ENCODE measurements at regions not wholly inside any gene's neighbourhood (a gene's known extent, or its start where the extent isn't known, plus 50 kb on each side); places are given as distances from the start of the nearest gene placed in this dataset.
A peak's percentile ranks its signal among the peaks of the same experiment; 100 is the strongest.
"Not testable (repeated sequence)": the region's sequence is repeated elsewhere in the genome, so short reads cannot be mapped to it uniquely, and the experiment has no call there.

DNA sequence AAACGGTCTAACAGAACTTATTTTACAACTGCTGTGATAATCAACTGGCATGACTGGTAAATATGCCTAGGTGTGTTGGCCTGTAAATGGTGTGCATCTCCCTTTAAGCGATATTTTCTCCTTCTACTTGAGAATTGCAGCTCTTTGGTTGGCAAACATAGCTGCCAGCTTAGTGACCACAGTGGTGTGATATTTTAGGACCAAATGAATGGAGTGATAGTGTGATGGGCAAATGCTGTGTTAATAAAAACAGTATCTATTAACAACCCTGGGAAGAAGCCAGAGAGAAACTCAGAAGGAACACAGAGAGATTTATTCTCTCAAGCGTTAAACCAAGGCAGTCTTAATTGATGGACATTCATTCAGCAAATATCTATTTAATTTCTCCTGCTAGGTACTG is 278.4 kb downstream of the AACS start:
- intact Hi-C loops (cut with DNase I) = loop anchor here (10.0 kb wide), 1 partner anchor 111 kb away; no protein-coding TSS in a partner anchor
- DNase-seq = no peak

DNA sequence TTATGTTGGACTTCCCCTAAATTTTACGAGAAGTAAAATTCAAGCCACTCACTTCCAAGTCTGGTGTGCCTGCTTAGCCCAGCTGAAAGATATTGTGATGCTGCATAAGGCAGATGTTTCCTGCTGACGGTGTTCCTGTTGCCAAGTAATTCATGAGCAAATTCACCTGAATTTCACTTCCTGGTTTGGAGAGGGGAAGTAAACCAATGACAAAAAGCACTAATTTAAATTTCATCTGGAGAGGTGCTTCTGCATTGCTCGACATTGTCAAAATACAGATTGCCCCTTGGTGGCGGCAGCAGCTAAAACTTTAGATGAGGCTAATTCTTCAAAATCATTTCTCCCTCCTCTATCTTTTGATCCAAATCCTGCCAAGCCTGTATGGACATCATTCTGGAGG is 281.1 kb downstream of the AACS start:
- intact Hi-C loops (cut with DNase I) = loop anchor here (10.0 kb wide), 1 partner anchor 108 kb away; no protein-coding TSS in a partner anchor
- peak in 6 of 10 donors; percentile 35 to 89 (median 44) for DNase-seq

GRCh38 chr12:125351788-125352187 is 286.6 kb downstream of the AACS start:
- no peak for DNase-seq

GRCh38 chr12:125353002-125353401 is 287.8 kb downstream of the AACS start:
- intact Hi-C loops (cut with DNase I); DNase-seq: not testable (repeated sequence)

More at GRCh38 chr12:125351788-125352187, 286.6 kb downstream of the AACS start:
- intact Hi-C loops (cut with DNase I) = no loop called here

- DNase-seq = no peak
- intact Hi-C loops (cut with DNase I) = no loop called here
These were observed 288.6 kb downstream of the AACS start for GRCh38 chr12:125353871-125354270.

DNA sequence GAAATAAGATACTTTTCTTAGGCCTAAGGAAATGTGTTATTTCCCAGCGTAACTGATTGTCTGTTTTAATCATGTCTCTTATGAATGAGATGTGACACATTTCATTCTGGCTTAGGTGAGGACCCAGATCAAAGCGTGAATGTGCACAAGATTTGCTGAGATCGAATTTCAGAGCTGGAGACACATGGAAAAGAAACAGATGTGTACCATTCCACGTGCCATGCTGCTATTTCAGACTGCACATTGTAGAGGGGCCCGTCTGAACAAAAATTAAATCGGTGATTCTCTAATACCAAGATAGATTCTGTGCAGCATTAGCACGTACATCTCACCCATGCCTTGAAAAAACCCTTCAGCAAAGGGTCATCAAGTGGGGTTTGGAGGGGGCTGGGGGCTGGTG is 290.4 kb downstream of the AACS start:
- no peak for DNase-seq
- intact Hi-C loops (cut with DNase I) = no loop called here

GRCh38 chr12:125356111-125356510 is 290.9 kb downstream of the AACS start:
- intact Hi-C loops (cut with DNase I) = no loop called here
- DNase-seq = no peak

DNA sequence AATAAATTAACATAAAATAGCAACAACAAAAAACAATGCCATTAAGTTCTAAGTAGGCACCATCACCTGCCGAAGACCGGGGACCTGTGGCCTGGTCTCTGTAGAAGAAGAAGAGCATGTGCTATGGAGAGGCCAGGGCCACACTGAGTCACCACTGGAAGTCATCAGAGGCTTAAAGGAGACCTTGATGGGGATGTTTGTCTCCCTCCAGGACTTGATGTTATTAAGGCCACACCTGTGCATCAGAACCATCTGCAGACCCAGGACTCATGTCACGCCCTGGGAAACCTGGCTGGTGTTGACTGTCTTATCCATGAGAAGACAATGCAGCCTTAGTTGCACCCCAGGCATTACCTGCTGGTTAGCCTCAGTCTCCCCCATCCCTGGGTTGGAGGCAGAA is 292.3 kb downstream of the AACS start:
- intact Hi-C loops (cut with DNase I) = no loop called here
- DNase-seq = no peak

DNA sequence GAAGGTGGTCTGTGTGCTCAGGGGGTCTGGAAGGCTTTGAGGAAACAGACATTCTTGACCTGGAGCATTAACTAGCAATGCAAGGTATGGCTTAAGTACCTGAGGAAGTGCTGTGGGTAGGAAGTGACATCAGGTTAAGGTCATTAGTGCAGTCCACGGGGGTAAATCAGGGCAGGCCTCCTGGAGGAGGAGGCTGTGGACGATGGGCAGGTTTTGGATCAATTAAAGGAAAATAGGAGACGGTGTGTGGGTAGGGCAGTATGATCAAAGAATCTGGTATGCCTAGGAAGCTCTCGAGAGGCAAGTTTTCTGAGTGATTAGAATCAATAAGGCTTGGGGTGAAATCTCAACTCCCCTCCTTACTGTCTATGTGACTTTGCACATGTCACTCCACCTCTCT is 295.3 kb downstream of the AACS start:
- no peak for DNase-seq

GRCh38 chr12:125371033-125371432 is 305.8 kb downstream of the AACS start:
- intact Hi-C loops (cut with DNase I) = no loop called here
- no peak for DNase-seq

More for the DNA sequence above, 295.3 kb downstream of the AACS start:
- intact Hi-C loops (cut with DNase I) = no loop called here

DNA sequence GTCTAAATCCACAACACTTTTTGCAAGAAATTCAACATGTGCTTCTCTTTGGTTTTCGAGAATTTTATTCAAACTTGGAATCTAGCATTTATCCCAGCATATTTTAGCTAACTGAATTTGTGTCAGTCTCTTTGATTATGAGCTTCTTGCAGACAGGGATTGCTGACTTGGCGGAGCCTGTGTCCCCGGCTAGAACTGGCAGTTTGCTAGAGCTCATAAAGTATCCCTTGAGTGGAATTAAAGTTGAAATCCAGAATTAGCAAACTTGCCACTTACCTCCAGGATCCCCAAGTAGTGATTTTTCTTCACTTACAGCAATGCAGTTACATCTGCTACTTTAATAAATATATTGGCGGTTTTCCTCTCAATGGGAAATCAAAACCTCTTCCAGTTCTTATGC is 306.9 kb downstream of the AACS start:
- intact Hi-C loops (cut with DNase I) = no loop called here
- peak in 1 of 10 donors; percentile 88 for DNase-seq

- DNase-seq = no peak
- intact Hi-C loops (cut with DNase I) = no loop called here
These were observed 308.1 kb downstream of the AACS start for GRCh38 chr12:125373375-125373774.

- DNase-seq = no peak
These were observed 311.2 kb downstream of the AACS start for GRCh38 chr12:125376422-125376821.

DNA sequence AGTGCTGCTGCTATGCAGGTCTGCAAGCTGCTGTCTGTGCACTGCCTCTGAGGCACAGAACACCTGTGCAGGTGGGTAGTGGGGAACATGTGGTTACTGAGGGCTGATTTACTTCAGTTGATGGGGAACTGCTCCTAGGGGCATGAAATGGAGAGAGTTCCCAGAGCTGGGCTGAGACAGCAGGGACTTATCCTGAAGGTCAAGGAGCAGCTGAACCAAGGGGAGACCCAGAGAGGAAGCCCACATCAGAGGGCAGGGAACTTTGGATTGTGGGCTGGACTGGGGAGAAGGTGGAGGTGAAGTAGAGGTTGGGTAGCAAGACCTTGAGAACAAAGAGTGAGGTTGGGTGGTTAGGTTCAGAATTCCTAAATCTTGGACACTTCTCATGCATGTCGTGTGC is 311.9 kb downstream of the AACS start:
- intact Hi-C loops (cut with DNase I) = no loop called here
- DNase-seq = no peak

More at GRCh38 chr12:125376422-125376821, 311.2 kb downstream of the AACS start:
- intact Hi-C loops (cut with DNase I) = no loop called here

DNA sequence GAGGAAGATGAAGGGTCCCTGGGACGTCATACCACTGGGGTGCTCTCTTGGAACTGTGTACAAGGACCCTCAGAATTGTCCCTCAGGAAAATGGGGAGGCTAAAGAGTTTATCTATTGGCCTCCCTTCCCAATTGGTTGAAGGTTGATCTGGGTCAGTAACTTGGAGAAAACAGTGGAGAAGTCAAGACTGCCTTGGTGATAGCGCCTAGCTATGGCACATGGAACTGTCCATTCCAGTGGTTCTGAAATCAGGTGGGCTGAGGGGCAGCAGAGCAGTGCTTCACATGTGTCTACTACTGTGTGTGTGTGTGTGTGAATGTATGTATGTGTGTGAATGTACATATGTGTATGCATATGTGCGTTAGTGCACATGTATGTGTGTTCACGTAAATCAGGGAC is 316.1 kb downstream of the AACS start:
- DNase-seq = no peak
- intact Hi-C loops (cut with DNase I) = no loop called here

DNA sequence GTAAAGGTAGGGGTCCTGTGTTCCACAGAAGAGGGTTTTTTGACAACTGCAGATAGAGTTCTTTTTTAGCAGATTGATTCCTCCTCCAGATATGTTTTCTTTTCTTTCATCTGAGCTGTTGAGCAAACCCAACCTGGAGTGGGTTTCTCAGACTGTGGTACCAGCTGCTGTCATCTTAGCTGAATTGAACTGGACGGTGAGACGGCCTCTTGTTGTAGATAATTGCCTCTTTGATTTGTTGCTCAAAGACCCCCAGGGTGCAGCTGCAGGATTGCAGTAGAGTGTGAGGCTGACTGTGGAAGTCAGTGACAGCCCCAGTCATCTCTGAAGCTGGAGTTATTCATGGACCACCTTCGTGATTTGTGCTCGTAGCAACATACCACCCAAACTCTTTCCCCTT is 317.7 kb downstream of the AACS start:
- DNase-seq = no peak
- intact Hi-C loops (cut with DNase I) = no loop called here

DNA sequence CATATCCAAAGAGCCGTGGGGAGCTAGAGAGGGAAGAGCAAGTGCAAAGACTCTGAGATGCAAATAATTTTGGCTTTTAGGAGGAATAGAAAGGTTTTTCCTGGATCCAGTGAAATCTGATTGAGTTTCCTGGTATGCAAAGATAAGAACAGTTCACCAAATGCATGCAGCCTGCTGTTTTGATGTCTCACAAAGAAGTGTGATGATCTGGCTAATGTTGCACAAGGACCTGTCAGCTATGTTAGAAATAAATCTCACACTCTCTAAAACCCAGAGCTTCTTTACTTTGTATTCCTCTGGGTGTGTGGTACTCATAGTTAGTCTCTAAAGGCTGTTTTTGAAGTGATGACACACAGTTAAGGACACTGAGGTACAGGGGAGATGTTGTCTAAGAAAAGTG is 321.4 kb downstream of the AACS start:
- no peak for DNase-seq
- intact Hi-C loops (cut with DNase I) = no loop called here

GRCh38 chr12:125387206-125387605 is 322.0 kb downstream of the AACS start:
- DNase-seq = no peak
- intact Hi-C loops (cut with DNase I) = no loop called here

GRCh38 chr12:125389061-125389697 is 323.9 kb downstream of the AACS start:
- no peak for DNase-seq
- intact Hi-C loops (cut with DNase I) = no loop called here

DNA sequence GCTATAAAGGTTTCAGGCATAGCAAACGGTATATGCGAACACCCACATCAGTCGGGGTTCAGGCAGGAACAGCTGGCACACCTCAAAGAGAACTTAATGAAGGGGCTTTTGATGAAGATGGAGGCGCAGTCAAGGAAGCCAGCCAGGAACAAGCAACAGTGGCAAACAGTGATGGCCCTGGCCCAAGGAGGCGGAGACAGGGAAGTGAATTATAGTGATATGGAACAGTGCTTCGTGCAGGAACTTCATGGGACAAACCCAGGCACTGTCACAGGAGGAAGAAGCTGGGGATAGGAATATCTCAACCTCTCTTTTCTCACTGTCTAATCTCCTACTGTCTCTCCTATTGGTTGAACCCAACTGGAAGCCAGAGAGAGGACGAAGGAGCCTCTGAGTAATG is 328.3 kb downstream of the AACS start:
- DNase-seq = no peak
- intact Hi-C loops (cut with DNase I) = no loop called here

DNA sequence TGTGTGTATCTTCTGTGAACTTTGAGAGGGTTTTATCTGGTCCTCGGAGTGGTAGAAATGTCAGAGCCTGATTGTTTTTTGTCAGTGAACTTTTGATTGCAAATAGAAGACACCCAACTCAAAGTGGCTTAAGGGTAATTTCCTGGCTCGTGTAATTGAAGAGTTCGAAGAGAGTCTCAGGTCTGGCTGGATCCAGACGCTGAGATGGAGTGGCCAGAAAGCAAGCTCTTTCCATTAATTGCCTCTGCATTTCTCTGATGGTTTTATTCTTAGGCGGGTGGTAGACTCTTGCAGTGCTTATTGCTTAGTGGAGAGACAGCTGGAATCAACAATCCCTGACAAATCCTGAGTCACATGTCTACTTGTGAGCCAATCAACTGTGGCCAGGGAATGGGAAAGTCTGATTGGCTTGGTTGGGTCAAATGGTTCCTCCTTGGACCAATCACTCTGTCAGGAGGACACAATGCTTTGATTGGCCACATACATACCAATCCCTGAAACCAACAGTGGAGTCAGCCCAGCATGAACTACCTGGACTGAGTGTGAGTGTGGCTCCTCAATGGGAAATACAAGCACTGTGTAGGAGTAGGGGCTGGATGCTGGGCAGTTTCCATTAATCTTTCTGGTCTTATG is 330.5 kb downstream of the AACS start:
- no peak for DNase-seq
- intact Hi-C loops (cut with DNase I) = no loop called here

DNA sequence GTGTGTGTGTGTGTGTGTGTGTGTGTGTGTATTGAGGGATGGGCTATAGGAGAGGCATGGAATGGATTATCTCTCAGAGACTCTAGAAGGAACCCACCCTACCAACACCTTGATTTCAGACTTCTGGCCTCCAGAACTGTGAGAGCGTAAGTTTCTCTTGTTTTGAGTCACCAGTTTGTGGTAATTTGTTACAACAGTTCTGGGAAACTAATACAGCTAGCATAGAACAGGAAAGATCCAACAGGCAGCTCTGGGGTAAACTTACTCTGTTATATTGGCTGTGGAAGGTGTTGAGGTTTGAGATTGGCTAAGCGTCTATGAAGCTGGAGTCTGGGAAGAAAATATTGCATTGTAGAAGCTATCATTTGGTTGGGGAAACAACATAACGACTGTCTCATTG is 334.3 kb downstream of the AACS start:
- intact Hi-C loops (cut with DNase I) = no loop called here

More for the DNA sequence above, 334.3 kb downstream of the AACS start:
- no peak for DNase-seq
